ENCODE measurements at regions not wholly inside any gene's neighbourhood (a gene's known extent, or its start where the extent isn't known, plus 50 kb on each side); places are given as distances from the start of the nearest gene placed in this dataset.
A peak's percentile ranks its signal among the peaks of the same experiment; 100 is the strongest.

- DNase-seq (ENCODE audit: low read depth), result no peak
- in situ Hi-C loops (cut with HindIII; ENCODE audit: low pct_unique_long_range_greater_than_20kb, low sequenced_read_pairs), result no loop called here
Measured at GRCh38 chr1:221850470-221851187, 108.7 kb upstream of the DUSP10 start.

DNA sequence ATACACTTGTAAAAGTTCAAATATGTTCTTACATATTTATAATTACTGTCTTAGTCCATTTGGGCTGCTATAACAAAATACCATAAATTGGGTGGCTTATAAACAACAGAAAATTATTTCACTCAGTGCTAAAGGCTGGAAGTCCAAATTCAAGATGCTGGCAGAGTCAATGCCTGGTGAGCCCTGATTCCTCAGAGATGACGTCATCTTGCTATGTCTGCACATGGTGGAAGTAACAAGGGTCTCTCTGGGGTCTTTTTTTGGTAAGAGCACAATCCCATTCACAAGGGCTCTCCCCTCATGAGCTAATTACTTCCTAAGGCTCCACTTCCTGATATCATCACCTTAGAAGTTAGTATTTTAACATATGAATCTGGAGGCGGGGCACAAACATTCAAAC is 108.0 kb upstream of the DUSP10 start:
- no peak for DNase-seq (ENCODE audit: low read depth)
- in situ Hi-C loops (cut with HindIII; ENCODE audit: low pct_unique_long_range_greater_than_20kb, low sequenced_read_pairs), result no loop called here

DNA sequence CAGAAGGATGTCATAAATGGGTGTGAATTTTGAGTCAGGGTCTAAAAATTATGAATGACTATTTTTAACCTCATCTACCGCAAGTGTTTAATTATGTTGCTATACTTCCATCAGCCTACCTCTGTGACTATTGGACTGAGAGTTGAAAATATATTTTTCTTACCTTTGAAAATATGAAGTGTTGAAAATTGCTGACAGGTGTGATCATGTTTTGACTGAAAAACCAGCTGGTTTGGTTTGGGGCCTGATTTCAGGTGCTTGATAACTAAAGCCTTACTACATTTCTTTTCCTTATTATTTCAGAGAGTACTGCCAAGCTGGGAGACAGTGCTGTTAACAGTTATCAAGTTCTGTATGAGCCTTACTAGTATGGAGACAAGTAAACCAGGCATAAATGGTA is 107.2 kb upstream of the DUSP10 start:
- DNase-seq (ENCODE audit: low read depth), result no peak
- in situ Hi-C loops (cut with HindIII; ENCODE audit: low pct_unique_long_range_greater_than_20kb, low sequenced_read_pairs), result no loop called here

DNA sequence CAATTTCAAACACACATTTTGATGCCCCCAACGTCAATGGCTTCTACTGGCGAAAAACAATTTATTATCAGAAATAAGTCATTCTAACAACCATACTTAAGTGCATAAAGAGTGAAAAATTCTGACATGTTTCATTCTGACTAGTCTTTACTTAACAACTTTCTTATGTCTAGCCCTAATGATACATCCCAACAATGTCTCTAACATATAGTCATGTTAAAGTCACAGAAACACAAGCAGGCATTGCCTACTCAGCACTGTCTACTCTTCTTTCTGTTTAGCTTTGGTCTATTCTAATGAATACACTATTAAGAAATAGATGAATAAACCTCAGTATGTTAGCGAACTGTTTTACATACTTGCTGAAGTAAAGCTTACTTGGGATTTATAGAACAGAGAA is 105.8 kb upstream of the DUSP10 start:
- in situ Hi-C loops (cut with HindIII; ENCODE audit: low pct_unique_long_range_greater_than_20kb, low sequenced_read_pairs), result no loop called here
- no peak for DNase-seq (ENCODE audit: low read depth)

DNA sequence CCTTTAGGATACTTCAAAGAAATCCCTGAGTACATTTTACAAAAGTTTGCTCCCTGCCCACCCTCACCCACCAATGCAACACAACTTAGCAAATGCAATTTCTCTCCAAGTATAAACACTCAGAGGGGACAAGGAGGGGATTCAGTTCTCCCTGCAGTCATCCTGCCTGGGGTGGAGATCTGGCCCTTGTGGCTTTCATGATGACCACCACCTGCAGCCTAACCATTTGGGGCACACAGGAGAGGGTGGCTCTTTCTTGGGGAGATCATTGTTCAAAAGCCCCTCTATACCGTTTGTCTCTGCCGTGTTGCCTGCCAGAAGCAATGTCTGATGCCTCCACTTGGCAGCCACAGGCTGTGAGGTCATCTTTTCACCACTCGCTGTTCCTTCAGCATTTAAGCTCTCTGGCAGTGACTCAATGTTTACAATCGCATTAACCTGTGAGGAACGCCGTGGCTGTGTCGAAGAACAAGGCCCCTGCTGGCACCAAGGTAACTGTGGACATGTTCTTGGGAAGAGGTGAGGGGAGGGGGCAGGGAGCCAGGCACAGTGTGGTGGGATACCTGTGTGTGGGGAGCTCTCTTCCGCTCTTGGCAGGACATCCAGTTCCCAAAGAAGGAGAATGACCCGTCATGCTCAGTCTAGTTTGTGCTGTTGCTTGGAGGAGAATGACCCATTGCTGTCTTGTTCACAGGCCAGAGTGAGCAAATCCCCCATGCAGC is 103.9 kb upstream of the DUSP10 start:
- DNase-seq (ENCODE audit: low read depth), result peak; percentile 83
- in situ Hi-C loops (cut with HindIII; ENCODE audit: low pct_unique_long_range_greater_than_20kb, low sequenced_read_pairs), result no loop called here

DNA sequence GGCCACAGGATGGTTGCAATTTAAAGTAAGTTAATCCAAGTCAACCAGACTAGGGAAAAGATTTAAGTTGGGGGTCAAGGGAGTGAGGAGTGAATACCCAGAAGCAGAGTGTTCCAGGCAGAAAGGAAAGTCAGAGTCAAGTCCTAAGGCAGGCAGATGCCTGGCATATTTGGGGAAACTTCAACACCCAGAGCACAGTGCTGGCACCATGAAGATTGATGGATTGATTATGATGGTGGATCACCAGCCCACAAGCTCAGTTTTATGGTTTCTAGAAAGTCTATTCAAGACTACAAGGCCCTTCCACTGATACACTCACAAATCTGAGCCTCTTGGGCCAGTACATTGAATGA is 100.1 kb upstream of the DUSP10 start:
- no peak for DNase-seq (ENCODE audit: low read depth)
- in situ Hi-C loops (cut with HindIII; ENCODE audit: low pct_unique_long_range_greater_than_20kb, low sequenced_read_pairs), result no loop called here

DNA sequence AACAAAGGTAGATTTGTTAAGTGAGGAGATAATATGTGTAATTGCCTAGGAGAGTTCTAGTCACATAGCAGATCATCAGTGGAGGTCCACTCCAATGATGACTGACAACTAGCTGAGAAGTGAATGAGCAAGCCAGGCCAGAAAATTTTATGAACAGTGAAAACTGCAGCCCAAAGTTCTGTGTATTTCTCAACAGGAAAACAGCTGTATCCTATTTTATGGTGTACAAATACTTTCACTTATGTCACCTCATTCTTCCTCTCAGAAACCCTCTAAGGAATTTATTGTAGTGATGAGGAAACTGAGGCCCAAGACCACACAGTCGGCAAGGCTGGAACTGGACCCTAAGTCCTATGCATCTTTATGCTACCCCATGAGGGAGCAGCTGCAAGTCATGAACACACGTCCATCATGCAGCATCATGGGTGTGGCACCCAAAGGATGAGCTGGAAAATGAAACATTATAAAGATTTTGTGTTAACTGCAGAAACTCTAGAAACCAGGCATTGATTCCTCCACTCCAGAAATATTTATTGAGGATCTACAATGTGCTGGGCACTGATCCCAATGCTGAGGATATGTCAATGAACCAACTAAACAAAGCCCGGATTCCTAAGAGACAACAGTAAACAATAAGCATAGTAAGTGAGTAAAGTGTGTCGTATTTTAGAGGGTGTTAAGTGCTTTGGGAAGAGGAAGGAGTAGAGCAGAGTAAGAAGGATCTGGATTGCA is 99.5 kb upstream of the DUSP10 start:
- in situ Hi-C loops (cut with HindIII; ENCODE audit: low pct_unique_long_range_greater_than_20kb, low sequenced_read_pairs), result no loop called here
- DNase-seq (ENCODE audit: low read depth), result no peak

DNA sequence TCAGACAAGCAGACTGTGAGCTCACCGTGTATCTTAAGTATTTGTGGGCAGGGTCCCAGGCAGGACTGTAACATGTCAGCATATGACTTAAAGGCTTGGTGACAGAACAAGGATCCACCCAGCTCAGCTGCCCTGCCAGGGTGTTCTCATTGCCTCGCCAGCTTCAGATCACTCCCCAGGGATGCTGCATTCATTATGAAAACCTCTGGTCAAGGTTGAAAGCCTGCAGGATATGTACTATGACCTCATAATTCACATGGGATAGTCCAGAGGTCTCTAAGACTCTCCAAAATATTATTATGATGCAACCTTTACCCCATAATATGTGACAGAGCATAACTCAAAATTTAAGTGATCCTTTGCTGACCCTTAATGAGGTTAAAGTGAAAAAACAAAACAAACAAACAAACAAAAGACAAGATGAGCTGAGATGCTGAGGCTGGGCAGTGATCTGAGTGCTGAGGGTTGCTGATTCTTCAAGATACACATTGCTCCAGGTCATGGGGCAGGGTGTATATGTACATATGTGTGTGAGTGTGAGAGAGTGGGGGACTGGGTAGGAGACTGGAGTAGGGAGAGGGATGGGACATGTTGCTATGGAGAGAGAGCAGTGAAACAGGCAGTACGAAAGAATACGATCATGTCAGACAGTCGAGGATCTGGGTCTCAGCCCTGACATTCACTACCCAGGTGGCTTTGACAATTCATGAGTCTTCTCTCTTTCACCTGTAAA is 98.8 kb upstream of the DUSP10 start:
- in situ Hi-C loops (cut with HindIII; ENCODE audit: low pct_unique_long_range_greater_than_20kb, low sequenced_read_pairs), result no loop called here
- DNase-seq (ENCODE audit: low read depth), result peak; percentile 77

DNA sequence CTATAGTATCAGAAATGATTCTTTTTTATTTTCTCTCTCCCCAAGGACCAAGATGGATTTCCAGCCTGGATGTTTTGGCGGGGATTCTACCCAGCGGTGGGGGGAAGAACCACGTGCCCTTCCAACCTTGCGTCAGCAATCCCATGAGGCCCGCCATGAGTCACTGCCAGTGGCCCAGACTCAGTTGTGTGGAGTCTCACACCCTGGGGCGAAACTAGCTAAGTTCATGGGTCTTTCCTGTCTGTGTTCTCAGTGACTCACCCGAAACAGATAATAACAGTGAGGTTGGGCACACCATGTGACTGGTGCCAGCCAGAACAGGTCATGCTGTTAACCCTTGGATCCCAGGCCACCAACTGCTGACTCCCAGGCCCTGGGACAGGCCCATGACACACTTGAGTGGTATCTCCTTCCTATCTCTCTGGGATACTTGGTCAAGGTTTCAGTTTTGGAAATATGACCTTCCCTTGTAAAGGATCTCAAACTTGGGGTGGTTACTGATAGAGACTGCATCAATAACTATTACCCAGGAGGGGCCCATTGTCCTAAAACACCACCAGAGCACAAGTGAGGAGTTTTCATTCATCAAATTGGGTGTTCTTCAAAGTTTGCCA is 98.0 kb upstream of the DUSP10 start:
- in situ Hi-C loops (cut with HindIII; ENCODE audit: low pct_unique_long_range_greater_than_20kb, low sequenced_read_pairs), result no loop called here
- peak; percentile 96 for DNase-seq (ENCODE audit: low read depth)

DNA sequence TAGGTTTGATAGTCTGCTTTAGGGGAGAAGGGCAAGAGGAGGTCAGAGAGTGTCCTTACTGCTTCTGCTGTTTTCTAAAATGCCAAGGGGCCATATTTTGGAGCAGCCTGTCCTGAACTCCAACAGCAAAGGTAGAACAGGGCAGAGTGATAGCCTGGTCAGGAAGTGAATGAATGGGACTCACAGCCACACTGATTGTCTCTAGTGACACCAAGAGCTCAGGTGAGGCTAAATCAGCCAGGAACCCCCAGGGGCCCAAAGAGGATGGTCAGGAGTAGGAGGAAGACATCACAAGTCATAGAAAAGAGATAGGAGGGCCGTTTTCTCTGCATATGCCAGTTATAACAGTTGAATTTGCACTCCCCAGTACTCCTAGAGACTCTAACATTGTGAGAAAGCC is 97.4 kb upstream of the DUSP10 start:
- in situ Hi-C loops (cut with HindIII; ENCODE audit: low pct_unique_long_range_greater_than_20kb, low sequenced_read_pairs), result no loop called here
- no peak for DNase-seq (ENCODE audit: low read depth)

GRCh38 chr1:221837896-221838295 is 96.0 kb upstream of the DUSP10 start:
- no peak for DNase-seq (ENCODE audit: low read depth)
- in situ Hi-C loops (cut with HindIII; ENCODE audit: low pct_unique_long_range_greater_than_20kb, low sequenced_read_pairs), result no loop called here

GRCh38 chr1:221834698-221835513 is 93.0 kb upstream of the DUSP10 start:
- in situ Hi-C loops (cut with HindIII; ENCODE audit: low pct_unique_long_range_greater_than_20kb, low sequenced_read_pairs), result no loop called here
- DNase-seq (ENCODE audit: low read depth), result no peak

GRCh38 chr1:221832617-221833016 is 90.7 kb upstream of the DUSP10 start:
- in situ Hi-C loops (cut with HindIII; ENCODE audit: low pct_unique_long_range_greater_than_20kb, low sequenced_read_pairs), result no loop called here

DNA sequence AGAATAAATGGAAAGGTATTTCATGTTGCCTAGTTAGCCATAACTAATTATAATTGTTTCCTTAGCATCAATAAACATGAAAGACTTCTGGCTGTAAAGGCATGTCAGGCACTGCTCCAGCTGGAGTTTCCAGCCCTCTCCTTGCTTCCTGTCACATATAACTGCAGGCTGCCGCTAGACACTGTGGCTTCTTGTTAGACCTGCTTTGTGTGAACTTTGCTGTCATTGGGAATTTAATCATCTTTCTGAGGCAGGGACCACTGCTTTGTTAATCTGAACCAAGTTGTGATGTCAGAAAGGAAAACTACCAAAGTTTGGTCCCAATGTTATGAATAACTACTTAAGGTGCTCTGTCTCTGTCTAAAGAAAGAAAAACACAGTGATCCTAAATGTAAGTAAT is 90.3 kb upstream of the DUSP10 start:
- in situ Hi-C loops (cut with HindIII; ENCODE audit: low pct_unique_long_range_greater_than_20kb, low sequenced_read_pairs), result no loop called here
- DNase-seq (ENCODE audit: low read depth), result no peak

More at GRCh38 chr1:221832617-221833016, 90.7 kb upstream of the DUSP10 start:
- DNase-seq (ENCODE audit: low read depth), result no peak

DNA sequence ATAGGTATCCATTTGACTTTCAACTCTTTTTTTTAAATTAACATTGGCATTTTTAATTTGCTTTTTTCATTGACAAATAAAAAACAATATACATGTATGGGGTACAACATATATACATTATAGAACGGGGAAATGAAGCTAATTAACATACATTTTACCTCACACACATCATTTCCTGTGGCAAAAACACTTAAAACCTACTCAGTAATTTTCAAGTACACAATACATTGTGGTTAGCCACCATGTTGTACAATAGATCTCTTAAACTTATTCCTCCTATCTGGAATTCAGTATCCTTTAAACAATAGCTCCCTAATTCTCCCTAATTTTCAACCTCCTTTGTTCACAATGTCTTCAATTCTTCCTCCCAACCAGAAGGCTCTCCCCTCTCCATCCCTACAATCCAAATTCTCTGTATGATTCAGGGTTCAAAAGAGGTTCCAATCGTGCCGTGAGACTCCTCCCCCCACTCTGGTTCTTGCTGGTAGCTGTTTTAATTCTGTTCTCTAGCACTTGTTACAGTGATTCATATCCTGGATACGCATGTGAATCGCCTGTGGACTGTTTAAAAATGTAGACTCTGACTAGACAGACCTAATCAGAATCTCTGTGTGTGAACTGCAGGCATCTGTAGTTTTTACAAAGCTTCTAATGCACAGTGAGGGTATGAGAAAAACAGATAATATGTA is 87.6 kb upstream of the DUSP10 start:
- in situ Hi-C loops (cut with HindIII; ENCODE audit: low pct_unique_long_range_greater_than_20kb, low sequenced_read_pairs), result no loop called here
- DNase-seq (ENCODE audit: low read depth), result peak; percentile 57

DNA sequence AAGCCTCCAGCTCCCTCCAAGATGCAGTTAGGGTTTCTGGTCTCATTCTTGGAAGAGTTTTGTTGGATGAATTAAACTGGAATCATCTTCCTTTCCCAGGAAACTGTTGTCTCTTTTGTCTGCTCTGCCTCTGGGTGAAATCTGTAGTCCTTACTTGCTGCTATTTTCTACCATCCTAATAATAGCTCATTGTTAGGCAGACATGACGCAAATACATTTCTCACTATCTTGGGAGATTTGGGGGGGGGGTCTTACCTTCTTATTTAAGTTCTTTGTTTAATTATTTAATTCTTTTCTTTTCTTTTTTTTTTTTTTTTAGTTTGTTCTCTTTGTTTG is 85.4 kb upstream of the DUSP10 start:
- no peak for DNase-seq (ENCODE audit: low read depth)
- in situ Hi-C loops (cut with HindIII; ENCODE audit: low pct_unique_long_range_greater_than_20kb, low sequenced_read_pairs), result no loop called here

DNA sequence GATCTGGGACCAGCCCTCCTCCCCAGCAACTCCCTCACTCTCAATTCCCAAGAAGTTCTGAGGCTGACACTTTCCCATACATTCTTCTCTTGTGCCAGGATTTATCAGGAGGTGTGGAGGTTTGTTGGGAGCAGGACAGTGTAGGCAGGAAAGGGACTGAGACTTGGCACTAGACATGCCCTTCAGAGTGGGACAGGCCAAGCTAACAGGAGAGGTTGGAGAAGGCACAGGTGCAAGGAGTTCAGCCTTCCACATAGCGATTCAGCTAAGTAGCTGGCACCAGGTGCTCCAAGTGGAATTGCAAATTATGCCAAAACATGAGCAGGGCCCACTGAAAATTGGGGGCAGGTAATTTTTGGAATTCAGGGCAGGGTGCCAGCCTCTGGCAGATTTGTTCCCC is 83.0 kb upstream of the DUSP10 start:
- in situ Hi-C loops (cut with HindIII; ENCODE audit: low pct_unique_long_range_greater_than_20kb, low sequenced_read_pairs), result no loop called here
- DNase-seq (ENCODE audit: low read depth), result no peak
